GM18505 (cell line): ENCODE measurements at regions not wholly inside any gene's neighbourhood (a gene's known extent, or its start where the extent isn't known, plus 50 kb on each side); places are given as distances from the start of the nearest gene placed in this dataset.

Experiments
- ATAC-seq: cut with Tn5 transposase; IDR thresholded peaks from one replicate; pipeline ENCODE4 v1.9.1; 2021; ENCODE audit not compliant: unreplicated experiment
- POLR2A ChIP-seq: IDR thresholded peaks from 4 replicates; pipeline ENCODE4 v1.6.1; 2011; ENCODE audit warnings: borderline replicate concordance; ENCODE audit not compliant: insufficient read depth, insufficient read length; ENCODE audit errors: extremely low read depth

DNA sequence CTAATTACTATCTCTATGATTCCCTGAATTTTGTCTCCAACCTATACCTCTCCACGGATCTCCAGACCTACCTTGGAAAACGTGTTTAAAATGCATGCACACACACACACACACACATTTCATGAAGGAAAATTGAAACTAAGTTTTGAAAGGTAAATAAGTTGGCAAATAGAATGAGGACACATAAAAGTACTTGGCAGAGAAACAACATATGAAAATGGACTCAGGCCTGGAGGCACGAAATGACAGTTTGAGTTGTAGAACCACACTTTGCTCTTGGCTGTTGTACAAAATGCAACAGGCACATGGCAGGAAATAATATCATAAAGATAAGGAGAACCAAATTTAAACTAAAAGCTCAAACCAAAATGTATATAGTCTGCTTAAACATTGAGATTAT, 868.1 kb upstream of the CNTNAP5 start:
- ATAC-seq = no peak
- TF ChIP-seq POLR2A = no peak

- no peak for TF ChIP-seq POLR2A
- no peak for ATAC-seq
Observed at GRCh38 chr2:123162400-123163016, 862.6 kb upstream of the CNTNAP5 start.

DNA sequence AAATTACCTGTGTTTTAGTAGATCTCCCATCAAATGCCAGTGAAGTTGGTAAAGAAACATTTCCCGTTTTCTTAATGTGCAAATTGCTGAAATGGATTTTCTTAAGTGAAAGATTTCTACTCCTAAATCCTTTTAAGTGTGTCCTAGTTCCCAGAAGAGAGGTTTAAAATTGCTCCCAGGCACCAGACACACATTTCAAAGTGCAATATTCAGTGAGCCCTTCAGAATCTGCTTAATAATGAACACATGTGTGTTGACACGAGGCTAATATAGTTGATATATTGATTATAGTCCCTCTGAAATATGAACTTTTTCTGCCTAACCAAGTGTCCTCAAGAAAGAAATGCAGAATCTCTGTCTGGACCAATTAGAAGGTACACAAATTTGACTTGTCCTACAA, 861.7 kb upstream of the CNTNAP5 start:
- no peak for TF ChIP-seq POLR2A
- ATAC-seq = no peak

GRCh38 chr2:123164216-123164615, 860.9 kb upstream of the CNTNAP5 start:
- no peak for TF ChIP-seq POLR2A
- no peak for ATAC-seq

- TF ChIP-seq POLR2A = no peak
- no peak for ATAC-seq
Observed at GRCh38 chr2:123165616-123166015, 859.5 kb upstream of the CNTNAP5 start.

DNA sequence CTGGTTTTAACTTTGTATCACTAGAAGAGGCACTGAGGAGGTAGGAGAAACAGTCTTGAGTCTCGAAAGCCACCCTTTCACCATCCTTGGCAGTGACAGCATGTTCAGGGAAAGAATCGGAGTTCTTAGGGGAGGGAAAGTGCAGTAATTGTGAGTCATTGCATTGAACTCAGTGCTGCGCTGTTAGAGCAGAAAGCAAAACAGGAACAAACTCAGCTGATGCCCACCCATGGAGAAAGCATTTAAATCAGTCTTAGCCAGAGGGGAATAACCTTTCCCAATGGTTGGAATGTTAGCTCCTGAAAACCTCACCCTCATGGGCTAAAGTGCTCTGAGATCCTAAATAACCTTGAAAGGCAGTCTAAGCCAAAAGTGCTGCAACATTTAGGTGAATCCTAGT, 845.6 kb upstream of the CNTNAP5 start:
- ATAC-seq = no peak
- no peak for TF ChIP-seq POLR2A

DNA sequence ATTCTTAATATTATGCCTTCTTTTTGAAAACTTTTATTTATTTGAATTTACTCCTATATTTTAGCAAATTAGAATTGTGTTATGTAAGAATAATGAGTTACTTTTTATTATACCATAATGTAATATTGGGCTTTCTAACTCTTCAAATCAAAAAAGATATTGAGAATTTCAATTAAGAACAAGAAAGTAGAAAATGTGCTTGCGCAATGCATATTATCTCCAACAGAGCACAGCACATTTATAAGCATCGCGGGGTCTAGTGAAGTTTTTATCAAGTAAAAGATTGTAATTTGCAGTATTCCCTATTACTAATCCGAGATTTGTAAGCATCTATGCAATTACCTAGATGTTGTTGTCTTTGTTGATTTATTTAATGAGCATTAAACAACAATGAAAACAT, 829.1 kb upstream of the CNTNAP5 start:
- ATAC-seq = no peak
- no peak for TF ChIP-seq POLR2A

- ATAC-seq = no peak
- TF ChIP-seq POLR2A = no peak
Observed at GRCh38 chr2:123200035-123200434, 825.1 kb upstream of the CNTNAP5 start.

GRCh38 chr2:123207245-123207644, 817.8 kb upstream of the CNTNAP5 start:
- TF ChIP-seq POLR2A = no peak
- no peak for ATAC-seq

DNA sequence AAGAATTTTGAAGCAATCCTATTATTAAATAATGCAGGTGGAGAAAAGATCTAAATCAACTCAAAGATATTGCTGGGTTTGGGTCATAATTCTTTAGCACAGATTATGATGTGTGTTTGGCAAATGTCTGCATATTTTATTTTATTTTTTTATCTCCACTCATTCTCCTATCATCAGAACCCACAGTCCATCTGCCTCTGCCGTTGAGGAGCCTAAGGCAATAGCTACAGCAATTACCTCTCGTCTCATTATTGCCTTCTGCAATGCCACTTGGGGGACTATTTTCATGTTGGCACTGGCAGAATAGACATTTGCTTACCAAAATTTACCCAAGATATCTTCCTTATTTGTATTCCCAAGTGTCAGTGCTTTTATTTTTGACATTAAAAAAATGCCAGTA, 815.9 kb upstream of the CNTNAP5 start:
- TF ChIP-seq POLR2A = no peak
- no peak for ATAC-seq

GRCh38 chr2:123211181-123211580, 813.9 kb upstream of the CNTNAP5 start:
- TF ChIP-seq POLR2A = no peak
- ATAC-seq = no peak

- no peak for ATAC-seq
- no peak for TF ChIP-seq POLR2A
Observed at GRCh38 chr2:123245156-123245555, 779.9 kb upstream of the CNTNAP5 start.

DNA sequence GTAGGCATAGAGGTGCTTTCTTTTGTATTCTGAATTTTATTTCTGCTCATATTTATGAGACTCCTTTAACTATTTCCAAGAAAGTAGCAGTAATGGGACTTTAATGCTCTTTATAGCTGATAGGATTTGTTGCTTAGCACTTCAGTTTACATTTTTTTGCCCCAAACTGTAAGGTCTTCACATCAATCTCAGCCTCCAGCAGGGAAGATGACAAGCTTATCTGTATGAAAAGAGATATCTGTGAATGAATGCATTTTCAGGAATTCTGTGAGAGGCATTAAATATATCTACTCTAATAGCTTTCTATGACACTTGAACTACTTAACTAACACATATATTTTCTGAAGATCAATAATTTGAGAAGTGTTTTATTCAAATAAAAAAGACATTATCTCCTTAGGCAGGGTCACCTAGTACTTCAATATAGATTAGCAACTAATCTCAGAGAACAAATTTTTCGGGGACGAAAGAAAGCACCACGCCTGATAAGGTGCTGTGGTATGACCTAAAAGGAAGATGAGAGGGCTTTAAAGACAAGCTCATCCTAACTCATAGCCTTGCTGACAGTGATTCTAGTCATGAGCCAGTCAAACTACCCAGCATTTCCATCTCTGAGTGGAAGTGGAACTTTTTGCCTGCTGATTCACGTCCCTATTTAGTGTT, 766.1 kb upstream of the CNTNAP5 start:
- no peak for ATAC-seq
- TF ChIP-seq POLR2A = no peak

GRCh38 chr2:123262856-123263255, 762.2 kb upstream of the CNTNAP5 start:
- ATAC-seq = no peak
- TF ChIP-seq POLR2A = no peak
